ENCODE measurements at regions not wholly inside any gene's neighbourhood (a gene's known extent, or its start where the extent isn't known, plus 50 kb on each side); places are given as distances from the start of the nearest gene placed in this dataset.

GRCh38 chr18:78105611-78106010 lies 856.0 kb downstream of the GALR1 start:
- no peak overlapping the region for H3K4me3 ChIP-seq (ENCODE audit: low read depth, low read length)
- CTCF ChIA-PET = no interaction called here
- no peaks in the 10 kb centered on the region for H3K36me3 ChIP-seq (ENCODE audit: control insufficient read depth, insufficient read depth, low read length)
- DNase-seq (ENCODE audit: low read depth) = no peak
- POLR2A ChIA-PET = no interaction called here
- TF ChIP-seq CTCF (IDR thresholded peaks at IDR 0.05; ENCODE audit: insufficient read depth, low read depth, low read length) = no peak
- no peaks in the 10 kb centered on the region for H3K27me3 ChIP-seq (ENCODE audit: control insufficient read depth, insufficient read depth, low read length)

DNA sequence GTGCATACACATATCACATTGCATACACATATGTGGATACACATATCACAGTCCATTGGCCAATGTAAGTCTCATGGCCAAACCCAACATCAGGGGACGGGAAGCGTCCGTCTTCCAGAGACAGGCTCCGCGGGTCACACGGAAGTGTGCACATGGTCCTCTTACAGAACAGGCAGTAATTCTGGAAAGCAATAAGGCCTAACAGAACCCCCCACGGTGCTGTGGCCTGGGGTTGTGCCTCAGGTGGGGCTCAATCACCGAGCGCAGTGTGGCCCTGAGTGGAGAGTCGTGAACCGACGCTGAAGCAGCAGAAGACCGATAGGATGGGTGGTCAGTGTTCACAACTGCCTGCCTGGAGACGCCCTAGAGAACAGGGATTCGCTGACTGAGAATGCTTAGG lies 857.3 kb downstream of the GALR1 start:
- no peak for DNase-seq (ENCODE audit: low read depth)
- H3K36me3 ChIP-seq (ENCODE audit: control insufficient read depth, insufficient read depth, low read length) = no peaks in the 10 kb centered on the region
- no peak for TF ChIP-seq CTCF (IDR thresholded peaks at IDR 0.05; ENCODE audit: insufficient read depth, low read depth, low read length)
- ChIA-PET CTCF (no interaction called here), POLR2A (no interaction called here)
- no peaks in the 10 kb centered on the region for H3K27me3 ChIP-seq (ENCODE audit: control insufficient read depth, insufficient read depth, low read length)
- no peak overlapping the region for H3K4me3 ChIP-seq (ENCODE audit: low read depth, low read length)

DNA sequence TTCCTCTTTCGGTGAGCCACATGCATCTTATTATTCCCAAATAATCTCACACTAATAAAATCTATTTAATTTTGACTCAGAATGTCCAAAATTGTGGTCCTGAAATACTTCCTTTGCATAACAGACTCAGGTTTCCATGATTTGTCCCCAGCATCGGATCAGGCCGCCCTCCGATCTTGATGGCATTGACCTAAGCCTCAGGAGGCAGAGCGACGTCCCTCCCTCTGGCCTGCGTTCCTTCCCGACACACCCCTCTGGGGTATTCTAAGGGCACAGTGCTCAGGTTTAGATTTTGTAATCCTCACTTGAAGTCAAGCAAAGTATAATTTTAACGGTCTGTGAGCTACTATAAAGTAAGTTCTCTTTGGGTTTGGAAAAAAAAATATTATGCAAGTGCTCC lies 857.7 kb downstream of the GALR1 start:
- POLR2A ChIA-PET = no interaction called here

DNA sequence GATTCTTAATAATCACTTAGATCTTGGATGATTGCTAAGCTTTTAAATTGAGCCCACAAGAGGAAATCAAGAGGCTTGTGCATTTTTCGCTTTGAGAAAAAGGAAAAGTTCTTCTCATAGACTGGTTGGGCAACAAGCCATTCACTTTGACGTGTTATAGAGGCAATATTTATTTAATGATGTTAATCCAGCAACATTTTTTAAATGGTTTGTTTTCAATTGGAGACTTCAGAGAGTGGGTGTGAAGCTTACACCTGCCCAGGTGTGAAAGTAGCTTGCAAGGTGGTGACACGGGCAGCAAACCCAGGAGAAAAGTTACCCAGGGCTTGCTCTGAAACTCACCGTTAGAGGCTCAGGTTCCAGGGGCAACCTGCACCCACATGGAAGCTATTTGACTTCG lies 858.9 kb downstream of the GALR1 start:
- CTCF ChIA-PET = no interaction called here
- POLR2A ChIA-PET = no interaction called here
- Histone ChIP-seq H3K27me3 (ENCODE audit: control insufficient read depth, insufficient read depth, low read length) (no peaks in the 10 kb centered on the region), H3K4me3 (ENCODE audit: low read depth, low read length) (no peak overlapping the region), H3K36me3 (ENCODE audit: control insufficient read depth, insufficient read depth, low read length) (no peaks in the 10 kb centered on the region)
- TF ChIP-seq CTCF (IDR thresholded peaks at IDR 0.05; ENCODE audit: insufficient read depth, low read depth, low read length) = no peak
- no peak for DNase-seq (ENCODE audit: low read depth)

More for the DNA sequence above, 857.7 kb downstream of the GALR1 start:
- no peak for DNase-seq (ENCODE audit: low read depth)
- Histone ChIP-seq H3K27me3 (ENCODE audit: control insufficient read depth, insufficient read depth, low read length) (no peaks in the 10 kb centered on the region), H3K36me3 (ENCODE audit: control insufficient read depth, insufficient read depth, low read length) (no peaks in the 10 kb centered on the region), H3K4me3 (ENCODE audit: low read depth, low read length) (no peak overlapping the region)
- TF ChIP-seq CTCF (IDR thresholded peaks at IDR 0.05; ENCODE audit: insufficient read depth, low read depth, low read length) = no peak
- CTCF ChIA-PET = no interaction called here

- ChIA-PET POLR2A (no interaction called here), CTCF (no interaction called here)
- DNase-seq (ENCODE audit: low read depth) = no peak
Observed at GRCh38 chr18:78113136-78113939, 863.7 kb downstream of the GALR1 start.

More at GRCh38 chr18:78113136-78113939, 863.7 kb downstream of the GALR1 start:
- Histone ChIP-seq H3K27me3 (ENCODE audit: control insufficient read depth, insufficient read depth, low read length) (no peaks in the 10 kb centered on the region), H3K4me3 (ENCODE audit: low read depth, low read length) (no peak overlapping the region), H3K36me3 (ENCODE audit: control insufficient read depth, insufficient read depth, low read length) (no peaks in the 10 kb centered on the region)
- TF ChIP-seq CTCF (IDR thresholded peaks at IDR 0.05; ENCODE audit: insufficient read depth, low read depth, low read length) = no peak
